ENCODE measurements at regions not wholly inside any gene's neighbourhood (a gene's known extent, or its start where the extent isn't known, plus 50 kb on each side); places are given as distances from the start of the nearest gene placed in this dataset.
"Not testable (repeated sequence)": the region's sequence is repeated elsewhere in the genome, so short reads cannot be mapped to it uniquely, and the experiment has no call there.

GRCh38 chr13:18280904-18281828 lies 900.5 kb downstream of the TUBA3C start:
- not testable (repeated sequence) for TF ChIP-seq CTCF, EP300, POLR2A, POLR2AphosphoS5 (IDR thresholded peaks at IDR 0.05)

Data from gastroesophageal sphincter (tissue), 3 donors.